Neutrophil (primary cell): ENCODE measurements at regions not wholly inside any gene's neighbourhood (a gene's known extent, or its start where the extent isn't known, plus 50 kb on each side); places are given as distances from the start of the nearest gene placed in this dataset.

Source experiments
- H3K27ac ChIP-seq: fragments of 200-600 bp; sonication (generic); 2 replicates; pipeline ENCODE4 v1.5.1; 2016; ENCODE audit warnings: mild to moderate bottlenecking, moderate library complexity
- H3K27me3 ChIP-seq: fragments of 200-600 bp; sonication (generic); 2 replicates; pipeline ENCODE4 v1.6.0; 2016; ENCODE audit warnings: mild to moderate bottlenecking
- H3K36me3 ChIP-seq: fragments of 200-600 bp; sonication (generic); 2 replicates; pipeline ENCODE4 v1.5.1; 2017
- H3K4me1 ChIP-seq, 2 experiments: fragments of 200-600 bp in 1 of 2; sonication (generic) in 1 of 2; 1 replicate in 1 of 2; 2 replicates in 1 of 2; pipeline versions ENCODE4 v1.5.1 to v1.6.1; 2013 to 2016; ENCODE audit warnings: low read depth in 1 of 2, low read length in 1 of 2, mild to moderate bottlenecking in 1 of 2, moderate library complexity in 1 of 2; ENCODE audit not compliant: control insufficient read depth in 1 of 2, insufficient read depth in 1 of 2
- H3K4me3 ChIP-seq, 2 experiments: fragments of 200-600 bp in 1 of 2; sonication (generic) in 1 of 2; 1 replicate in 1 of 2; 2 replicates in 1 of 2; pipeline ENCODE4 v1.5.1; 2013 to 2016; ENCODE audit warnings: low read depth in 1 of 2, low read length in 1 of 2, mild to moderate bottlenecking in 1 of 2, moderate library complexity in 1 of 2
- H3K9me3 ChIP-seq: fragments of 200-600 bp; sonication (generic); 2 replicates; pipeline ENCODE4 v1.5.1; 2016
- CTCF ChIP-seq: fragments of 200-600 bp; sonication (generic); IDR thresholded peaks from 2 replicates; pipeline ENCODE4 v1.5.1; 2016; ENCODE audit warnings: antibody characterized with exemption

GRCh38 chr18:37669991-37670534, 104.5 kb upstream of the CELF4 start:
- H3K9me3 ChIP-seq, result no peaks in the 10 kb centered on the region
- no peak overlapping the region for H3K4me3 ChIP-seq
- no peaks in the 10 kb centered on the region for H3K4me1 ChIP-seq
- no peak overlapping the region for H3K27ac ChIP-seq
- no peaks in the 10 kb centered on the region for H3K36me3 ChIP-seq
- H3K27me3 ChIP-seq, result no peaks in the 10 kb centered on the region
- no peak for TF ChIP-seq CTCF

GRCh38 chr18:37668971-37669747, 103.6 kb upstream of the CELF4 start:
- Histone ChIP-seq H3K27me3 (no peaks in the 10 kb centered on the region), H3K36me3 (no peaks in the 10 kb centered on the region), H3K9me3 (no peaks in the 10 kb centered on the region), H3K4me3 (no peak overlapping the region), H3K4me1 (no peaks in the 10 kb centered on the region), H3K27ac (no peak overlapping the region)
- TF ChIP-seq CTCF, result no peak

- H3K4me3 ChIP-seq, result no peak overlapping the region
- no peak for TF ChIP-seq CTCF
- no peak overlapping the region for H3K27ac ChIP-seq
- H3K27me3 ChIP-seq, result no peaks in the 10 kb centered on the region
- no peaks in the 10 kb centered on the region for H3K4me1 ChIP-seq
- H3K9me3 ChIP-seq, result no peaks in the 10 kb centered on the region
- no peaks in the 10 kb centered on the region for H3K36me3 ChIP-seq
Measured at GRCh38 chr18:37667836-37668235, 102.2 kb upstream of the CELF4 start.

DNA sequence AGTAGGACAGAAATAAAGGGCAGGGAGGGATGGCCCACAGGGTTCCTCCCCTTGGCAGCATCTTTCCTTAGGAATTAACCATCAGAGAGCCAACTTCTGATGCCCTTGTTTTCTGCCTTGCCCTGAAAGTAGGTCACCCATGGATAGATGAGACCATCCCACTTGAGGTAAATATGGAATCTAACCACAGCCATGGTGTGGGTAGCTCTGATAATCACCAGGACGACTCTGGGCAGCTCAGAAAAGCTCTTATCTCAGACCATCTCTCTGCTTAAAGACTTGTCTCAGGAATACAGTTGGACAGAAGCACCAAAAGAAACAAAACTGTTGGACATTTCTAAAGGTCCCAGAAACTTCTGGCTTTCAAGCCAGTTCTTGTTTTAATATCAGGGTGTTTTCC, 101.4 kb upstream of the CELF4 start:
- no peak for TF ChIP-seq CTCF
- H3K9me3 ChIP-seq, result no peaks in the 10 kb centered on the region

DNA sequence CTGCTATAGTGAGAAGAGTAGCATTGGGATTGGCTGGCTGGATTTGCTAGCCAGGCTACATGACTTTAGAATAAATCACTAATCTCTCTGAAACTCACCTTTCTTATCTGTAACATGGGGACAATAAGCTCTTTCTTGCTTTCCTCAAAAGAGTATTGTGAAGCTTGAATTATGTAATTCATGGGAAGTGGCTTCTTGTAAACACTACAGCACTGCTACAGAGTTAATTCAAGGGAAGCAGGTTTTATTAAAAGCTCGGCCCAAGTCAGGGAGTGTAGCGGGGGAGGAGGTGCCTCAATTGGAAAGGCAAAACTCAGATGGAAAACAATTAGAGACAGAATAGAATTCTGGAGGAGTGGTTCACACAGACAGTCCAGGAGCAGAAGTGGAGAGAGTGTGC, 100.9 kb upstream of the CELF4 start:
- TF ChIP-seq CTCF, result no peak
- H3K36me3 ChIP-seq, result no peaks in the 10 kb centered on the region
- H3K27ac ChIP-seq, result no peak overlapping the region
- H3K4me1 ChIP-seq, result no peaks in the 10 kb centered on the region
- no peaks in the 10 kb centered on the region for H3K27me3 ChIP-seq
- H3K9me3 ChIP-seq, result no peaks in the 10 kb centered on the region
- no peak overlapping the region for H3K4me3 ChIP-seq

More for the DNA sequence above, 101.4 kb upstream of the CELF4 start:
- no peak overlapping the region for H3K4me3 ChIP-seq
- no peak overlapping the region for H3K27ac ChIP-seq
- no peaks in the 10 kb centered on the region for H3K27me3 ChIP-seq
- no peaks in the 10 kb centered on the region for H3K4me1 ChIP-seq
- no peaks in the 10 kb centered on the region for H3K36me3 ChIP-seq
